Uterus (tissue), 2 donors: ENCODE measurements at regions not wholly inside any gene's neighbourhood (a gene's known extent, or its start where the extent isn't known, plus 50 kb on each side); places are given as distances from the start of the nearest gene placed in this dataset.

Experiments
- POLR2A ChIP-seq, 2 donors: fragments of 450-650 bp; IDR thresholded peaks; one replicate each; pipeline ENCODE4 v1.6.1; 2016; ENCODE audit warnings: antibody characterized with exemption in 2 of 2, mild to moderate bottlenecking in 1 of 2, moderate library complexity in 1 of 2
- TF ChIP-seq, protein P1 (sequence below), 4 experiments: fragments of 200-600 bp in 2 of 4; fragments of 450-650 bp in 2 of 4; sonication (generic) in 2 of 4; IDR thresholded peaks; one replicate each; pipeline ENCODE4 v1.5.1; 2016 to 2019; ENCODE audit warnings: antibody characterized with exemption in 4 of 4, mild to moderate bottlenecking in 2 of 4, moderate library complexity in 1 of 4

DNA sequence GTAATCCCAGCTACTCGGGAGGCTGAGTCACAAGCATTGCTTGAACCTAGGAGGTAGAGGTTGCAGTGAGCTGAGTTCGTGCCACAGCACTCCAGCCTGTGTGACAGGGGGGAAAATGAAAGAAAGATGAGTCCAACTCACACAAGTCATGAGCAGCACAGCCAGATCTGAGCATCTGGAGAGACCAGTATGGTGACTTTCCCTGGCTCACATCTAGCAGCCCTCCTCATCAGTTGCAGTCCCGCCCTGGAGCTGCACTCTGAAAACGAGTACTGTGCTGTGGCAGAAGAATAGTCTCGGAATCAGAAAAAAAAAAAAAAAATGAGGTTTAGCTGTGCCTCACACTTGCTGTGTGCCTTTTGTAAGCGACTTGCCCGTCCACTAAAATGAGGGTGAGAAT lies 74.4 kb upstream of the TRIB2 start:
- TF ChIP-seq, protein P1, sequence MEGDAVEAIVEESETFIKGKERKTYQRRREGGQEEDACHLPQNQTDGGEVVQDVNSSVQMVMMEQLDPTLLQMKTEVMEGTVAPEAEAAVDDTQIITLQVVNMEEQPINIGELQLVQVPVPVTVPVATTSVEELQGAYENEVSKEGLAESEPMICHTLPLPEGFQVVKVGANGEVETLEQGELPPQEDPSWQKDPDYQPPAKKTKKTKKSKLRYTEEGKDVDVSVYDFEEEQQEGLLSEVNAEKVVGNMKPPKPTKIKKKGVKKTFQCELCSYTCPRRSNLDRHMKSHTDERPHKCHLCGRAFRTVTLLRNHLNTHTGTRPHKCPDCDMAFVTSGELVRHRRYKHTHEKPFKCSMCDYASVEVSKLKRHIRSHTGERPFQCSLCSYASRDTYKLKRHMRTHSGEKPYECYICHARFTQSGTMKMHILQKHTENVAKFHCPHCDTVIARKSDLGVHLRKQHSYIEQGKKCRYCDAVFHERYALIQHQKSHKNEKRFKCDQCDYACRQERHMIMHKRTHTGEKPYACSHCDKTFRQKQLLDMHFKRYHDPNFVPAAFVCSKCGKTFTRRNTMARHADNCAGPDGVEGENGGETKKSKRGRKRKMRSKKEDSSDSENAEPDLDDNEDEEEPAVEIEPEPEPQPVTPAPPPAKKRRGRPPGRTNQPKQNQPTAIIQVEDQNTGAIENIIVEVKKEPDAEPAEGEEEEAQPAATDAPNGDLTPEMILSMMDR (IDR thresholded peaks at IDR 0.05): no peak
- no peak for TF ChIP-seq POLR2A (IDR thresholded peaks at IDR 0.05)
